ENCODE measurements at regions not wholly inside any gene's neighbourhood (a gene's known extent, or its start where the extent isn't known, plus 50 kb on each side); places are given as distances from the start of the nearest gene placed in this dataset.
"Not testable (repeated sequence)": the region's sequence is repeated elsewhere in the genome, so short reads cannot be mapped to it uniquely, and the experiment has no call there.

DNA sequence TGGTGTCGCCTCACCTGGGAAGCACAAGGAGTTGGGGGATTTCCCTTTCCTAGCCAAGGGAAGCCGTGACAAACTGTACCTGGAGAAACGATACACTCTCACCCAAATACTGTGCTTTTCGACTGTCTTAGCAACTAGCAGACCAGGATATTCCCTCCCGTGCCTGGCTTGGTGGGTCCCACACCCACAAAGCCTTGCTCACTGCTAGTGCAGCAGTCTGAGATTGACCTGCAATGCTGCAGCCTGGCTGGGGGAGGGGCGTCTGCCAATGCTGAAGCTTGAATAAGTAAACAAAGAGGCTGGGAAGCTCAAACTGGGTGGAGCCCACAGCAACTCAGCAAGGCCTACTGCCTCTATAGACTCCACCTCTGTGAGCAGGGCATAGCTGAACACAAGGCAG is 448.6 kb upstream of the FSIP2 start:
- TF ChIP-seq POLR2A (IDR thresholded peaks at IDR 0.05; ENCODE audit: low read length); CBX2 (IDR thresholded peaks at IDR 0.05; ENCODE audit: borderline replicate concordance, low read depth); SMC3 (IDR thresholded peaks at IDR 0.05); ELK1 (IDR thresholded peaks at IDR 0.05; ENCODE audit: low read depth, low read length); ESRRA (IDR thresholded peaks at IDR 0.05; ENCODE audit: borderline replicate concordance, low read length); TFCP2L1 (CRISPR knock-in tag; IDR thresholded peaks at IDR 0.05); RAD21 (conservative IDR thresholded peaks at IDR 0.05 in 1 of 2, IDR thresholded peaks at IDR 0.05 in 1 of 2); KDM1A (IDR thresholded peaks at IDR 0.05; ENCODE audit: low read depth); MYC (IDR thresholded peaks at IDR 0.05; ENCODE audit: borderline replicate concordance, low read length): not testable (repeated sequence)
- TF ChIP-seq, protein P1, sequence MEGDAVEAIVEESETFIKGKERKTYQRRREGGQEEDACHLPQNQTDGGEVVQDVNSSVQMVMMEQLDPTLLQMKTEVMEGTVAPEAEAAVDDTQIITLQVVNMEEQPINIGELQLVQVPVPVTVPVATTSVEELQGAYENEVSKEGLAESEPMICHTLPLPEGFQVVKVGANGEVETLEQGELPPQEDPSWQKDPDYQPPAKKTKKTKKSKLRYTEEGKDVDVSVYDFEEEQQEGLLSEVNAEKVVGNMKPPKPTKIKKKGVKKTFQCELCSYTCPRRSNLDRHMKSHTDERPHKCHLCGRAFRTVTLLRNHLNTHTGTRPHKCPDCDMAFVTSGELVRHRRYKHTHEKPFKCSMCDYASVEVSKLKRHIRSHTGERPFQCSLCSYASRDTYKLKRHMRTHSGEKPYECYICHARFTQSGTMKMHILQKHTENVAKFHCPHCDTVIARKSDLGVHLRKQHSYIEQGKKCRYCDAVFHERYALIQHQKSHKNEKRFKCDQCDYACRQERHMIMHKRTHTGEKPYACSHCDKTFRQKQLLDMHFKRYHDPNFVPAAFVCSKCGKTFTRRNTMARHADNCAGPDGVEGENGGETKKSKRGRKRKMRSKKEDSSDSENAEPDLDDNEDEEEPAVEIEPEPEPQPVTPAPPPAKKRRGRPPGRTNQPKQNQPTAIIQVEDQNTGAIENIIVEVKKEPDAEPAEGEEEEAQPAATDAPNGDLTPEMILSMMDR (IDR thresholded peaks at IDR 0.05) = not testable (repeated sequence)

Measured in A549 (cell line).